GM18951 (cell line): ENCODE measurements at regions not wholly inside any gene's neighbourhood (a gene's known extent, or its start where the extent isn't known, plus 50 kb on each side); places are given as distances from the start of the nearest gene placed in this dataset.

ENCODE experiments used
- POLR2A ChIP-seq: IDR thresholded peaks from 4 replicates; pipeline ENCODE4 v1.6.1; 2011; ENCODE audit warnings: mild to moderate bottlenecking; ENCODE audit not compliant: insufficient read length, insufficient read depth; ENCODE audit errors: extremely low read depth
- in situ Hi-C: fragments of 300-500 bp; cut with MboI; formaldehyde crosslinking; loops from one replicate; pipeline ENCODE4 v1.12.0; 2022; ENCODE audit warnings: low sequenced_read_pairs, mixed read lengths, inconsistent platforms; ENCODE audit not compliant: unreplicated experiment

DNA sequence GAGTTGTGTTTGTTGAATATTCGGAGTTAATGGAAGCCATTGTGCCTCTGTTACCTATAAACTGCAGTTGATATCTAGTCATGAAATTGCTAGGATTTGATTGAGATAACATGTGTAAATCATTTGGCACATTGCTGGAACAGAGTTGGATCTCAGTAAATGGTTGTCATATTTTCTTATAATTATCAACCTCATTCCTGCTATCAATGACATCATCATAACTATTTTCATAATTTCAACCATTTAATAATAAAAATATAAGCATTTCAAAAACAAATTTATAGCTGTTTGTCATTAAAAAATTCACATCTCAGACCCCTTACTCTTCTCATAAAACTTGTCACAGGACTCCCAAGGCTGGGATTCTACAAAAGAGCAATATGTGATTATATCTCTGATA, 133.4 kb downstream of the PTGER3 start:
- no peak for TF ChIP-seq POLR2A
- in situ Hi-C loops = no loop called here

GRCh38 chr1:70915258-70916033, 132.2 kb downstream of the PTGER3 start:
- TF ChIP-seq POLR2A = no peak
- in situ Hi-C loops = no loop called here

DNA sequence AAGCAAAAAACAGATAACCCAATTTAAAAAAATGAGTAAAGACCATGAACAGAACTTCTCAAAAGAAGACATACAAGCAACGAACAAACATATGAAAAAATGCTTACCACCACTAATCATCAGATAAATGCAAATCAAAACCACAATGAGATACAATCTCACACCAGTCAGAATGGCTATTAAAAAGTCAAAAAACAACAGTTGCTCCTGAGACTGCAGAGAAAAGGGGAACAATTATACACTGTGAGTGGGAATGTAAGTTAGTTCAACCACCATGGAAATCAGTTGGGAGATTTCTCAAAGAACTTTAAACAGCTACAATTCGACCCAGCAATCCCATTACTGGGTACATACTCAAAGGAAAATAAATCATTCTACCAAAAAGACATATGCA, 131.6 kb downstream of the PTGER3 start:
- TF ChIP-seq POLR2A = no peak
- in situ Hi-C loops = no loop called here

DNA sequence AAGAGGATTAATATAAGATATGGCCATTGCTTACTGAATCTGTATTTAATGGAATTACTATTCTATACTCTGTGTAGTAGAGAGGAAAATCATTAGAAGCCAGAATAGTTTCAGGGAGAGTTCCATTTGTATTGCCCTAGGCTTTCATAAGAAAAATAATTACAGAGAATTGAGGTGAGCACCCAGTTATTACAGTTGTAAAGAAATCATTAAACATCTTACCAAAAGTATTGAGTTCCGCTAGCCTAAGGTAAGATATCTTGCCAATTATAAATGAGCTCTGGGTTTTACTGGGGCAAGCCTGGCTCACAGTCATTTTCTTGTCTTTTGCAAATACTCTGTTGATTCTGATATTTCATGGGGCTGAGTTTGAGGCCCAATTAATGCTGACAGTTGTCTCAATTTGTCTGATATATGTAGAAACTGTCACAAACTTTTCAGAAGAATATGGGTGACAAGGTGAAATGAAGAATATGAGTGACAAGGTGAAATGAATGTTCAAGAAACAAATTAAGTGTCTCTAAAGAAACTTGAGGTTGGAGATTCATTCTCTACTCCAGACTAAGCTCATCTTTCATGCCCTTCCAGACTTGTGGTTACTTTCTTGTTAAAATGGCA, 127.8 kb downstream of the PTGER3 start:
- in situ Hi-C loops = no loop called here
- TF ChIP-seq POLR2A = no peak
